Sciatic nerve (tissue), 2 donors: ENCODE measurements at regions not wholly inside any gene's neighbourhood (a gene's known extent, or its start where the extent isn't known, plus 50 kb on each side); places are given as distances from the start of the nearest gene placed in this dataset.

Source experiments
- ATAC-seq: fragments of 200-7000 bp; cut with Tn5 transposase; one replicate; pipeline ENCODE4 v1.9.1; 2020; ENCODE audit warnings: mild to moderate bottlenecking, moderate library complexity
- DNase-seq: peaks from one replicate; pipeline ENCODE4 v3.0.0-alpha.2; 2020; ENCODE audit warnings: low spot score
- intact Hi-C: fragments of 100-400 bp; cut with DNase I; formaldehyde crosslinking; loops from one replicate; pipeline ENCODE4 v1.14.2; 2022
- donor health status: DM: no; HTN: no; CAD: no.
- donor health status: DM: no; HTN: no; CAD: no.

GRCh38 chr13:76797361-76797760, 88.8 kb downstream of the KCTD12 start:
- intact Hi-C loops: no loop called here
- DNase-seq (no peak), ATAC-seq (no peak)

DNA sequence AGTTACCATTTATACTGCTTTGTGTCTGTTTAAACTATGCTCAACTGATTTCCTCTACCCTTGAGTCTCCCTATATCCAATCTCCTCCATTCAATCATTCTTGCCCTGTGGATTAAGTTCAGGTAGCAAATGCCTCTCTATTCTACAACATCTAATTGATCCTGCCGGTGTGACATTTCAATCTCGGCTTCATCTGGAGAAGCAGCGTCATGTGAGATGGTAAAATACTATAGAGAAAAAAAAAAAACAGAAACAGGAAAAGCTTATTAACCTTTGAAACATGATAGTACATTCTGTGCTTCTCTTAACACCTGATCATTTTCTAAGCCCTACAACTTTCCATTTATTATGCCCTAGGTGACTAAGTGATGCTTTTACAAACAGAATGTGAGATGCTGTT, 89.4 kb downstream of the KCTD12 start:
- intact Hi-C loops: no loop called here
- DNase-seq (no peak), ATAC-seq (no peak)

DNA sequence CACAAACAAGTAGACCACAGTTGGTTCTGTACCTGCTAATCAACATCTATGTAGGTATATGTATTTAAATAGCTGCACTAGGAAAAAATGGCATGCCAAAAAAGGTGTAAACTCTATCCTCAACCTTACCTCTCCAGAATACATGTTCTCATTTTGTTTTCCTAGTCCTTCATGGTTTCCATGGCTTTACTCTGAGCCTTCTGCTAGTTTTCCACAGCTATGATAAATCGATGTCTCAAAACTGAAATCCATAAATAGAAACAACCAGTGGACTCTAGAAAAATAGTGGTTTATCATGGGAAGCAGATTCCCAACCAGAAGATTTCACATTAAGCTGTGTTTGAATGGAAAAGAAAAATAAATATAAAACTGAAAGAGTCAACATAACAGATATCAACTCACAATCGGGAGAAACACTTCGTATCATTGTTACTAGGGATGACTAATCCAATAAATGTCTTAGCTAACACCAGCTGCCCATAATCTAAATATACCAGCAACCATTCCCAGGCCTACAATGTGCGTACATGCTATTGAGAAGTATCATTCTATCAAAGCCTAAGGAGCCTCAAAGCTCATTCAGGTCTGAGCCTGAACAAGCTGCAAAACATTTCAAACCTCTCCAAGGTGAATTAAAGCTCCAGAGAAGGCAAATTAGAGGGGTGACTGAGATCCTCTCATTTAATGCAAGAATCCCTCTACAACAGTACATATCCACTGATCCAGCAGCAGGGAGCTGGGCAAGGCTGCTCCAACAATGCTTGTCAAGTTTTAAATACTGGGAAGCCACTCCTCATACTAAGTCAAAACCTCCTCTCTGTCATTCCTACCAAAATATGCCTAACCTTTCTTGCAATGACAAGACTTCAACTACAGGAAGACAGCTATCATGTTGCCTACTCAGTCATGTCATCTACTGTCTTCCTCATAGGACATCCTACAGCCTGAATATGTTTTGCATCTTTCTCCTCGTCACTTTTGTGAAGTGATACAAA, 90.2 kb downstream of the KCTD12 start:
- ATAC-seq (no peak), DNase-seq (no peak)
- intact Hi-C loops: no loop called here

GRCh38 chr13:76792731-76793347, 93.4 kb downstream of the KCTD12 start:
- ATAC-seq: peak; percentile 90
- peak; percentile 64 for DNase-seq
- intact Hi-C loops: no loop called here

GRCh38 chr13:76790980-76791819, 95.0 kb downstream of the KCTD12 start:
- intact Hi-C loops: no loop called here
- no peak for DNase-seq
- ATAC-seq: no peak

DNA sequence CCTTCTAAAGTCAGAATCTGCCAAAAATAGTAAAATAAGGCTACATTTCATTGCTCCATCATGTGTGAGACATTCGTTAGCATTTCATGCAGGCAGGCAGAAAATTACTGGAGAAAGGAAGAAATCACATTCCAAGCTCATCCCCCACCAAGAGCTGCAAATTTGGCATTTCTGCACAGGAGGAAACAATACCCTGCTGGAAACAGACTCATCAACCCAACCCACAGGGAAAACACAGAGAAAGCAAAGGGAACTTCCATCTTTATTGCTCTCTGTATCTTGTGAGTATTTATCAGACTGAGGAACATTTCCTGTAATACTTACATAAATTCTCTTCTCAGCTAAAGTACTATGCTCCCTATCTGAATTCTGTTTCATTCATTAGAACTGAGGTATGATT, 95.7 kb downstream of the KCTD12 start:
- DNase-seq: no peak
- intact Hi-C loops: no loop called here
- no peak for ATAC-seq

- DNase-seq: no peak
- no peak for ATAC-seq
- intact Hi-C loops: no loop called here
Observed at GRCh38 chr13:76783798-76784197, 102.4 kb downstream of the KCTD12 start.

- DNase-seq (no peak), ATAC-seq (no peak)
- intact Hi-C loops: no loop called here
Observed at GRCh38 chr13:76778853-76779252, 107.4 kb downstream of the KCTD12 start.

DNA sequence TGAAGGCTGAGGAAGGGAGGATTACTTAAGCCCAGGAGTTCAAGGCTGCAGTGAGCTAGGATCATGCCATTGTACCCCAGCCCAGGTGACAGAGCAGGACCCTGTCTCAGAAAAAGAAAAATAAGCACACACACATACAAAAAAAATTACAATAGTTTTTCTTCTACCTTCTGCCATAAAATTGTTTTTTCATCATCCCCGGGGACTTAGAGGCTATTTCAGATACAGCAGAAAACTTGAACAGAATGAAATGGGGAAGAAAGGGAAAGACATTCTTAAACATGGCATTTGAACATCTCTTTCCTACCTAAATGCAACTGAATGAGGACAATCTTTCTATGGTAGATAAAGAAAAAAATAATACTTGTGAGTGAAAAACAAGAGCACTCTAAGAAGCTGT, 109.1 kb downstream of the KCTD12 start:
- no peak for ATAC-seq
- intact Hi-C loops: no loop called here
- DNase-seq: no peak

GRCh38 chr13:76775088-76775740, 111.0 kb downstream of the KCTD12 start:
- intact Hi-C loops: no loop called here
- DNase-seq (no peak), ATAC-seq (peak; percentile 72)

- intact Hi-C loops: no loop called here
- ATAC-seq: peak; percentile 84
- no peak for DNase-seq
Observed at GRCh38 chr13:76773448-76774094, 112.6 kb downstream of the KCTD12 start.

- DNase-seq (no peak), ATAC-seq (no peak)
- intact Hi-C loops: no loop called here
Observed at GRCh38 chr13:76772241-76772640, 114.0 kb downstream of the KCTD12 start.

- ATAC-seq: no peak
Observed at GRCh38 chr13:76769271-76769791, 116.9 kb downstream of the KCTD12 start.

DNA sequence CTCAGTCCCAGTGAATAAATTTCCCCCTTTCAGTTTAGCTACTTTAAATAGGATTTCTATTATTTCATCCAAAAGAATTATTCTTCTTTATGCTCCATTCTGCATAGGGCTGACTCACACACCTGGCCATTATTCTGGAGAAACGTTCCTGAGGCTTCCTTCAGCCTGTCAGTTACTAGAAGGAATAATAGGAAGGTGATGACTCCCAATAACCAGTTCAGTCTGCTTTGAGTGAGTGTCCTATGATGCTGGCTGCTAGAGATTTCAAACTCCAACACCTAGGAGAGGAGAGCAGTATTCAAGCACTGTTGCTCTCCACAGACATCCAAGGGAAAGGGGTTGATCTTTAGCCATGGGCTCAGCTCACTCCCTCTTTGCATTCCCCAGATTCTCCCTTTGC, 117.8 kb downstream of the KCTD12 start:
- intact Hi-C loops: no loop called here
- ATAC-seq: no peak
- DNase-seq: no peak

More at GRCh38 chr13:76769271-76769791, 116.9 kb downstream of the KCTD12 start:
- intact Hi-C loops: no loop called here
- DNase-seq: no peak

DNA sequence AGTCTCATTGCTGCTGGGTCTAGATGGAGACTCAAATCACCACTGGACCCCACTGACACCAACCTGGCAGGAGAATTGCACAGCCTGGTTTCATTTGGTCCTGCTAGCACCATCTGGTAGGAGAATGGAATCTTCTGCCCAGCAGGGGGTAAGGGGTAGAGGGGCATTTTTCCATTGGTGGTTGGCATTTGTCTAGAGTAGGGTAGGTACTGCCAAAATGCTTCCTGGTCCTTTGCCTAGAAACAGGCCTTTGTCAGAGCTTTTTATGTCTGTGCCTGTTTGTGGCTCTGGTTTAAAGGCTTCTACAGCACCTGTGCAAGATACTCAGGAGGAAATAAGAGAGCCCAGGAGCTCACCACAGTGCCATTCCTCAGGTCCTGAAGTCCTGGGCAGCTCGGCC, 121.3 kb downstream of the KCTD12 start:
- ATAC-seq: no peak
- intact Hi-C loops: no loop called here

GRCh38 chr13:76764429-76764828, 121.8 kb downstream of the KCTD12 start:
- ATAC-seq (peak; percentile 93), DNase-seq (peak; percentile 60)
- intact Hi-C loops: no loop called here

More for the DNA sequence above, 121.3 kb downstream of the KCTD12 start:
- DNase-seq: no peak

DNA sequence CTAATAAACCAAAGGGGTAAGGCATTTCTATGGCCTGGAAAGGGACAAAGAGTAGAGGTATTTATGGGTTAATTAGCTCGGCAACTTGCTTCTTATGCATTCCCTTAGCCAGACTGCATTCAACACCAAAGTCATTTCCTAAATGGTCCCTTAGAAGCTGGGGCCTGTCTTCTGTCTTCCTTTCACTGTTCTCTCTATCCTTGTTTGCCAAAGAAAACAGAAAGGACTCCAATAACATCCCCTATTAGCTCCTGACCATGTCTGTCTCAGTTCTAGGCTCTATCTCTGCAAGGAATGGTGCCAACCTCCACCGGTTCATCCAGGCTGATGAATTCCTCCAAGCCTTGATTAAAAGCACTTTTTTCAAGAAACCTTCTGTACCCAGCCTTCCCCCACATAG, 123.5 kb downstream of the KCTD12 start:
- no peak for DNase-seq
- peak; percentile 72 for ATAC-seq

GRCh38 chr13:76759877-76760276, 126.3 kb downstream of the KCTD12 start:
- DNase-seq: no peak
- ATAC-seq: no peak
- intact Hi-C loops: loop anchor here (2.0 kb wide), 1 partner anchor 49 kb away; no protein-coding TSS in a partner anchor

More for the DNA sequence above, 123.5 kb downstream of the KCTD12 start:
- intact Hi-C loops: no loop called here
